ENCODE measurements at regions not wholly inside any gene's neighbourhood (a gene's known extent, or its start where the extent isn't known, plus 50 kb on each side); places are given as distances from the start of the nearest gene placed in this dataset.
"Not testable (repeated sequence)": the region's sequence is repeated elsewhere in the genome, so short reads cannot be mapped to it uniquely, and the experiment has no call there.

GRCh38 chr1:232713785-232714184 is 83.9 kb upstream of the SIPA1L2 start:
- no peaks in the 10 kb centered on the region for H3K36me3 Mint-ChIP-seq (ENCODE audit: low read depth)
- H3K4me1 Mint-ChIP-seq = no peaks in the 10 kb centered on the region
- peaks cover 13% of the 10 kb centered on the region for H3K9me3 Mint-ChIP-seq
- H3K27ac Mint-ChIP-seq (ENCODE audit: unreplicated experiment) = no peak overlapping the region
- TF ChIP-seq CTCF (conservative IDR thresholded peaks at IDR 0.05) = no peak
- H3K4me3 Mint-ChIP-seq = no peak overlapping the region
- H3K27me3 Mint-ChIP-seq (ENCODE audit: low read depth) = no peaks in the 10 kb centered on the region
- no peak for DNase-seq (ENCODE audit: low read depth, low spot score)

GRCh38 chr1:232715154-232715553 is 85.2 kb upstream of the SIPA1L2 start:
- Mint-ChIP-seq H3K27ac (ENCODE audit: unreplicated experiment) (no peak overlapping the region), H3K4me3 (no peak overlapping the region), H3K9me3 (peaks cover 15% of the 10 kb centered on the region), H3K27me3 (ENCODE audit: low read depth) (no peaks in the 10 kb centered on the region), H3K36me3 (ENCODE audit: low read depth) (peaks cover under 1% of the 10 kb centered on the region), H3K4me1 (no peaks in the 10 kb centered on the region)
- no peak for TF ChIP-seq CTCF (conservative IDR thresholded peaks at IDR 0.05)
- DNase-seq (ENCODE audit: low read depth, low spot score) = no peak

- H3K27ac Mint-ChIP-seq (ENCODE audit: unreplicated experiment); H3K36me3 Mint-ChIP-seq (ENCODE audit: low read depth); DNase-seq (ENCODE audit: low read depth, low spot score); H3K4me3 Mint-ChIP-seq; H3K4me1 Mint-ChIP-seq; H3K27me3 Mint-ChIP-seq (ENCODE audit: low read depth): not testable (repeated sequence)
- H3K9me3 Mint-ChIP-seq = peaks cover 15% of the 10 kb centered on the region
Observed at GRCh38 chr1:232717911-232718310, 87.3 kb upstream of the MAP10 start.

- H3K4me3 Mint-ChIP-seq = no peak overlapping the region
- TF ChIP-seq CTCF (conservative IDR thresholded peaks at IDR 0.05) = no peak
- H3K36me3 Mint-ChIP-seq (ENCODE audit: low read depth) = peaks cover 2% of the 10 kb centered on the region
- H3K27me3 Mint-ChIP-seq (ENCODE audit: low read depth) = no peaks in the 10 kb centered on the region
- DNase-seq (ENCODE audit: low read depth, low spot score) = no peak
- H3K4me1 Mint-ChIP-seq = no peaks in the 10 kb centered on the region
- no peak overlapping the region for H3K27ac Mint-ChIP-seq (ENCODE audit: unreplicated experiment)
- H3K9me3 Mint-ChIP-seq = peaks cover 15% of the 10 kb centered on the region
Observed at GRCh38 chr1:232718928-232719927, 86.0 kb upstream of the MAP10 start.

- Mint-ChIP-seq H3K27ac (ENCODE audit: unreplicated experiment) (no peak overlapping the region), H3K9me3 (peaks cover 8% of the 10 kb centered on the region), H3K4me1 (no peaks in the 10 kb centered on the region), H3K4me3 (no peak overlapping the region), H3K27me3 (ENCODE audit: low read depth) (no peaks in the 10 kb centered on the region), H3K36me3 (ENCODE audit: low read depth) (peaks cover 2% of the 10 kb centered on the region)
- no peak for DNase-seq (ENCODE audit: low read depth, low spot score)
- no peak for TF ChIP-seq CTCF (conservative IDR thresholded peaks at IDR 0.05)
Observed at GRCh38 chr1:232722626-232723025, 82.6 kb upstream of the MAP10 start.

All from neural crest cell (in vitro differentiated cells).